HG02943 (cell line): ENCODE measurements at regions not wholly inside any gene's neighbourhood (a gene's known extent, or its start where the extent isn't known, plus 50 kb on each side); places are given as distances from the start of the nearest gene placed in this dataset.
"Not testable (repeated sequence)": the region's sequence is repeated elsewhere in the genome, so short reads cannot be mapped to it uniquely, and the experiment has no call there.

Experiments used
- ATAC-seq: cut with Tn5 transposase; IDR thresholded peaks from one replicate; pipeline ENCODE4 v1.9.1; 2021; ENCODE audit warnings: mild to moderate bottlenecking, low read depth, moderate library complexity; ENCODE audit not compliant: unreplicated experiment

GRCh38 chr4:116358633-116359222, 726.6 kb downstream of the TRAM1L1 start:
- peak; percentile 95 for ATAC-seq

DNA sequence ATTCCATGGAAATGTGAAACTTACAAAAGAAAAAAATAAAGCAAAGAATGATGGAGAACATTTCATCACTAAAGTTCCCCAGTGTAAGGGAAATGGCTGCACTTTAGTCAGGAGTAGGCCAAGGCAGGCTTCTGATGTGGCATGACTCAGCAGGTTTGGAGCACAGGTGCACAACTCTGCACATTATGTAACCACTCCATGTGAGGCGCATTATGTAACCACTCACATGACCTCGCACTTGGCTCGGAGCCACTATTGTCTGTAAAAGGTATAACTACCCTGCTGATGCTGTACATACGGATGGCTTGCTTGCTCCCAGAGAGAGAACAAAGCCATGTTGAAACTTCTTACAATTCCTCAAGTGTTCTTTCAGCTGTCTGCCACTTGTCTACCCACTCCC, 727.6 kb downstream of the TRAM1L1 start:
- no peak for ATAC-seq

DNA sequence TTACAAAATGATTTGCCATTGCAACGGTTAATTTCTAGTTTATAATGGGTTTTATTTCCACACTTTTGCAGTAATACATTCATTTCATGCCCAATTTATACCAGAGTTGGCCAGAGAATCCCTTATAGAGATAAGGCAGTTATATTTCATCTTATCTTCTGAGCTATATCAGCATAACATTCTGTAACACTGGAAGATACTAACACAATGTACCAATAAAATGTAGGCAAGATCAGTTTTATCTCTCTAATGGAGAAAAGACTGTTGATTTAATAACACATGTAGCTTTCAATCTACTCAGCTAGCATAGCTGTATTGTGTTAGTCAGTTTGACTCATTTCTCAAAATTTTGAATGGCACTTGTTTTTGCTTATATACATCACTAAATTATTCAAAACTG, 738.6 kb downstream of the TRAM1L1 start:
- no peak for ATAC-seq

DNA sequence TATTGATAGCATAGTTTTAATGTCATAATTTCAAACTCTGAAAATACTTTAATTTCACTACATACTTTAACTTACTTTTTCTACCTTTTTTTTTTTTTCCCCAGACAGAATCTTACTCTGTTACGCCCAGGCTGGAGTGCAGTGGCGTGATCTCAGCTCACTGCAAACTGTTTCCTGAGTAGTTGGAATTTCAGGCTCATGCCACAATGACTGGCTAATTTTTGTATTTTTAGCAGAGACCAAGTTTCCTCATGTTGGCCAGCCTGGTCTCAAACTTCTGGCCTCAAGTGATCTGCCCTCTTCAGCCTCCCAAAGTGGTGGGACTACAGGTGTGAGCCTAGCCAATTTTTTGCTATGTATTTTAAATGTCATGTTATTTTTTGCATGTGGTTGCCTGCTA, 741.6 kb downstream of the TRAM1L1 start:
- no peak for ATAC-seq

DNA sequence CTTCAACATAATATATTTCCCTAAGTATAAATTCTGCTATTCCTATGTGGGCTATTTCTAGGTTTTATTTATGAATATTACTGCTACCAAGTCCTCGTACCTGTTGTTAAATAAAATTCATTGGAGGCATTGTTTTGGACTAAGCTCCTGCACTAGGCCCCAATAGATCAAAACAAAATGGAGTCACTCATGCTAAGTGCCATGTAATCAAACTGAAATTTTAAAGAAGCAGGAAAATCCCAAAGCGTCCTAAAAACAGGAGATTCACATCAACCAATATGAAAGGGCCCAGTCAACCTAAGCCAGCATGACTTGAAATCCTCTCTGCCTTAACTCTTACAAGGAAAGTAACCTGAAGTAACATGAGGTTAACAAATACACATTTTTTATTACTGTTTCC, 743.2 kb downstream of the TRAM1L1 start:
- no peak for ATAC-seq

DNA sequence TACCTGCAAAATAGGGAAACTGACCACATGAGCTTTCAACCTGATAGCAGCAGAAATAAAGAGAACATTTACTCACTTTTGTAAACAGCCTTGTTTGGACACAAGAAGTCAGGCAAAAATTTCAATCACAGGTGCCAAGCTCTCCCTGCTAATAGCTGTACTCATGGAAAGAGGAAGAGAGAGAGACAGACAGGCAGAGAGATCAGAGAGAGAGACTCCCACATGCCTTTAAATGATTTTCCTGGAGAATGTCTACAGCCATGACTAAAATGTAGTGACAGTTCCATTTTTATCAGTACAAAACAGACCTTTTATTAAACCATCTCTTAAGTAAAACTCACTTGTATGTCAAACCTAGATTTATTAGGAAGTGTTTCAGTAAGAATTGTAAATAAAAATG, 752.9 kb downstream of the TRAM1L1 start:
- no peak for ATAC-seq

DNA sequence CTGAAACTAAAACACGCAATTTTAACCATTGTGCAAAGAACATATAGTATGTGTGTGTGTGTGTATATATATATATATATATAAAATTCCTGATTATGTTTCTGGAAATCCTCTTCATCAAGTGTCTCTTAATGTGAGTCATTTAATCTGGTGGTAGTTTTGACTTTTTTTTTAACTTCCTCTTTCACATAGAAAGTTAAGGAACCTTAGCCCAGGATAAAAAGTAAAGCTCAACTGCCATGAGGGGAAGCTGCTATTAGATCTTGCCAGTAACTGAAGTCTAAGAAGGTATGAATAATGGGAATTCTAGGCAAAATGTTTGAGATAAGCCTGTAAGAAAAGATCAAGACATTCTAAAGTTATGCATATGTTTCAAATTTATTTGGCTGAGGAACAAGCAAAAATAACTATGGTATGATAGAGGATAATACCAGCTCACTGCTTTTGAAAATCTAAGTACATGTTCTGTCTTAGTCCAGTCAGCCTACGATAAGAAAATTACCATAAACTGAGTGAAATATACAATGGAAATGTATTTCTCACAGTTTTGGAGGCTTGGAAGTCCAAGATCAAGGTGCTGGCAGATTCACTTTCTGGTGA, 757.0 kb downstream of the TRAM1L1 start:
- ATAC-seq, result no peak

DNA sequence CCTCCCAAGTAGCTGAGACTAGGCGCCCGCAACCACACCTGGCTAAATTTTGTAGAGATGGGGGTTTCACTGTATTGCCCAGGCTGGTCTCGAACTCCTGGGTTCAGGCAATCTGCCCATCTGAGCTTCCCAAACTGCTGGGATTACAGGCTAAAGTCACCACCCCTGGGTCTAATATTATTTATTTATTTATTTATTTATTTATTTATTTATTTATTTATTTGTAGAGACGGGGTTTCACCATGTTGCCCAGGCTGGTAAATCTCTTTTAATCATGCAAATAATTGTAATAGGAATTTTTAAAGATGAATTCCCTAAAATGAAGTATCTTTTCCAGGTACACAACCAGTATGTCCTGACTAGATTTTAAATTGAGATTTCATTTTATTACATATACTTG, 761.8 kb downstream of the TRAM1L1 start:
- no peak for ATAC-seq

DNA sequence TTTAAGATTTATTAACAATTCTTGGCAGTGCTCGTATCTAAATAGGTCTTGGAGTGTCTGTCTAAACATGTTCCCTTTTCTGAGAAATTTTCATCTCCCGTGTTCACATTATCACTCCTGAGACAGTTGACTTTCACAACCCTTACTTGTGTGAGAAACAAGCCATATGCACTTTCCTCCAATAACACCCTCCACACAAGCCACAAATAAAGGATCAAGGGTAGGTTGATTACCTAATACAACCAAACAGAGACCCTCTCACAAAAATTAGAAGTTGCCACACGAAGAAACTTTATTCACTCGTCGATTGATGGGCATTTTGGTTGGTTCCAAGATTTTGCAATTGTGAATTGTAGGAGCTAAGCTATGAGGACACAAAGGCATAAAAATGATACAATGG, 763.9 kb downstream of the TRAM1L1 start:
- no peak for ATAC-seq

GRCh38 chr4:116320859-116321258, 764.5 kb downstream of the TRAM1L1 start:
- no peak for ATAC-seq

DNA sequence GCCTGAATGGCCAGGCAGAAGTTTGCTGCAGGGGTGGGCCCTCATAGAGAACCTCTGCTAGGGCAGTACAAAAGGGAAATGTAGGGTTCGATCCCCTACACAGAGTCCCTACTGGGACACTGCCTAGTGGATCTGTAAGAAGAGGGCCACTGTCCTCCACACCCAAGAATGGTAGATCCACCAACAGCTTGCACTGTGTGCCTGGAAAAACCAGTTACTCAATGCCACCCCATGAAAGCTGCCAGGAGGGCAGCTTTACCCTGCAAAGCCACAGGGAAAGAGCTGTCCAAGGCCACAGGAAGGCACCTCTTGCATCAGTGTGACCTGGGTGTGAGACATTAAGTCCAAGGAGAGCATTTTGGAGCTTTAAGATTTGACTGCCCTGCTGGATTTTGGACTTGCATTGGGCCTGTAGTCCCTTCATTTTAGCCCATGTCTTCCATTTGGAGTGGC, 781.6 kb downstream of the TRAM1L1 start:
- ATAC-seq, result no peak

GRCh38 chr4:116302990-116303735, 782.2 kb downstream of the TRAM1L1 start:
- no peak for ATAC-seq

DNA sequence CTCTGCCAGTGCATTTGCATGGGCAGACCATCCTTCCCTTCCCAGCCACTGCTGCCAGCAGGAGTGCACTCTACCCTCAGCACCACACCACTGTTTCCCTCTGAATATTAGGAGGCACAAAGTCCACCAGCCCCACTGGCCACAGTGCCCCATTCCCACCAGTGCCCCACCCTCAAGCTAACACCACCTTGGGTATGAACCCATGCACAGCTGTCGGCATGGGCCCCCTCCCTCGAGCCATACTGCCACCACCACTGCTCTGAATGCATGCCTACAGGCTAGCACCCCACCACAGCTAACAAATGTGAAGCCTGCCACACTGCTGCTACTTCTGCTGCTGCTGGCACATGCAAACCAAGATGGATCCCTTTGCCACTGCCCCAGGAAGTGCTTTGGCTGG, 810.4 kb downstream of the TRAM1L1 start:
- no peak for ATAC-seq

DNA sequence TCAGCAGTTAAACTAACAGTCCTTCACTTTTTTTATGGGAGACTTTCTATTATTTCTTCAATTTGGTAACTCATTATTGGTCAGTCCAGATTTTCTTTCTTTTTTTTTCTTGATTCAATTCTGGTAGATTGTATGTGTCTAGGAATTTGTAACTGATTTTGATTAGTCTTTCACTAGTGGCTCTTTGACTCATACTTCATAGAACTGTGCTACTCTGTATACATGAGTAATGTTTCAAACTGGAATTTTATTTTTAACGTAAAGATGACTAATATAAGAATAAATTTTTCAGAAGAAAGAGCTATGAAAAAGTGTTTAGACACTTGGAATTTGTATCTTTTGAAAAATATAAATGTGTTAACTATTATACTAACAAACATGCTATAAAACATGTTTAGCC, 813.0 kb downstream of the TRAM1L1 start:
- ATAC-seq, result no peak

DNA sequence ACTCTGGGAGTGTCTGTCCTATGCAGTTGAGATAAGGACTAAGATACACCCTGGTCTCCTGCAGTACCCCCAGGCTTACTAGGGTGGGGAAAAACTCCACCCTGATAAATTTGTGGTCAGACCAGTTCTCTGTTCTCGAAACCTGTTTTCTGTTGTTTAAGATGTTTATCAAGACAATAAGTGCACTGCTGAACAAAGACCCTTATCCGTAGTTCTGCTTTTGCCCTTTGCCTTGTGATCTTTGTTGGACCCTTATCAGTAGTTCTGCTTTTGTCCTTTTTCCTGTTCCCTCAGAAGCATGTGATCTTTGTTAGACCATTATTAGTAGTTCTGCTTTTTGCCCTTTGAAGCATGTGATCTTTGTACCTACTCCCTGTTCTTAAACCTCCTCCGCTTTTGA, 824.4 kb downstream of the TRAM1L1 start:
- ATAC-seq, result not testable (repeated sequence)

DNA sequence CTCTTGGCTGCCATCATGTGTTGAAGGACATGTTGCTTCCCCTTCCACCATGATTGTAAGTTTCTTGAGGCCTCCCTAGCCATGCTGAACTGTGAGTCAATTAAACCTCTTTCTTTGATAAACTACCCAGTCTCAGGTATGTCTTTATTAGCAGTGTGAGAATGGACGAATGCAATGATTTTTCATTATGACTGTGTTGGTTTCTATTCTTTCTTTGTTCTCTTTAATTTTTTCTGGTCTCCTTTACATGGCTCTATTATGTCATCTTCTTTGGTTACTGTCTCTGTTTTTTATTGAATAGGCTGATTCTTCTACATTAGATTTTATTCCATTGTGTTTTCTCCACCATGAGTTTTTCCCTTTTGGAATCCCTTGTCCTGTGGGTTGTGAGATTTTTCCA, 840.6 kb downstream of the TRAM1L1 start:
- ATAC-seq, result no peak

GRCh38 chr4:116243431-116243830, 841.9 kb downstream of the TRAM1L1 start:
- ATAC-seq, result no peak

DNA sequence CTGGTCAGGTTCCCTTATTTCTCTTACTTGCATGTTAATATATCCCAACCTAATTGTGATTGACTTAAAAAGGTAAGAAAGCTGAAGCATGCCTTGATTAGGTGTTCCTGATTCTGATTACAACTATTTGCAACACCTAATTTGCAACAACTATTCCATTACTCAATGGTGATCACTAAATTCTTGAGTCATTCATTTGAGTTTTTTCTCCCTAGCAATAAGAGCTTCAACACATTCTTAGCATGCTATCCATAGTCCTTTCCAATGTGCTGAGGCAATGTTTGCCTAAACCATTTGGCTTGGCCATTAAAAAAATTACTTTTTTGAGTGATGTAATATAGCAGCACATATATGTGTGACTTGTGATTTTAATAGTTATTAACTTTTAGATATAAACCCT, 851.4 kb downstream of the TRAM1L1 start:
- ATAC-seq, result no peak

- not testable (repeated sequence) for ATAC-seq
Observed at GRCh38 chr4:116231999-116232398, 853.4 kb downstream of the TRAM1L1 start.

DNA sequence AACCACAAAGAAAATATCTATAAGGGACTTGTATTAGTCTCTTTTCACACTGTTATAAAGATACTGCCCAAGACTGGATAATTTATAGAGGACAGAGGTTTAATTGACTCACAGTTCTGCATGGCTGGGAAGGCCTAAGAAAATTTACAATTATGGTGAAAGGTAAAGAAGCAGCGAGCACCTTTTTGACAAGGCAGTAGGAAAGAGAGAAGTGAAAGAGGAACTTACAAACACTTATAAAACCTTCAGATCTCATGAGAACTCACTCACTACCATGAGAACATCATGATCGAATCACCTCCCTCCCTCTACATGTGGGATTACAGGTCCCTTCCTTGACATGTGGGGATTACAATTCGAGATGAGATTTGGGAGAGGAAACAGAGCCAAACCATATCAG, 856.0 kb downstream of the TRAM1L1 start:
- ATAC-seq, result no peak

- ATAC-seq, result no peak
Observed at GRCh38 chr4:116223040-116223732, 862.2 kb downstream of the TRAM1L1 start.
